Left forelimb (tissue), 1 donor: ENCODE measurements at regions not wholly inside any gene's neighbourhood (a gene's known extent, or its start where the extent isn't known, plus 50 kb on each side); places are given as distances from the start of the nearest gene placed in this dataset.
"Not testable (repeated sequence)": the region's sequence is repeated elsewhere in the genome, so short reads cannot be mapped to it uniquely, and the experiment has no call there.

ENCODE experiments used
- DNase-seq: peaks from one replicate; pipeline ENCODE4 v3.0.0-alpha.2; 2018; ENCODE audit warnings: low spot score

DNA sequence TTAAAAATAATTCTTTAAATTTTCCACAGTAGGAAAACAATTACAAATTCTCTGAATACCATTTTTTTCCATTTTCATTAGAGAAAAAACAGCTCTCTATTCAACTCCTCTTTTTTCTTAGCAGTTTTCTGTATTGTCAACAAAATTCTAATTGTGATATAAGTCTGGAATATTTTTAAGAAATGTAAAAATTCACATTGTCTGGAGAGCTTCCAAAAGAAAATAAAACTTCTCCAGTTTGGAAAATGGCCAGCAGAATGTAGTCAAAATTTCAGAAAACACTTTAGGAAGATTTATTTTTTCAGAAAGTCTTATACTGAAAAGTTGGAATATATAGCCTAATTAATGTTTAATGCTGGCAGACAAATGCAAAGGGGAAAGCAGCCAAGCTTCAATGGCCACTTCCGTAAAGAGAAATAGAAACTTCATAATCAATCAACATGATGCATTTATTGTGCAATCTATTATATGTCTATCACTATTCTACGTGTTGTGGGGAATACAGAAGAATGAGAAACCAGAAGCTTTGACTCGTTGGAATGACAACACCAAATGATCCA lies 733.2 kb upstream of the PKDCC start:
- no peak for DNase-seq

DNA sequence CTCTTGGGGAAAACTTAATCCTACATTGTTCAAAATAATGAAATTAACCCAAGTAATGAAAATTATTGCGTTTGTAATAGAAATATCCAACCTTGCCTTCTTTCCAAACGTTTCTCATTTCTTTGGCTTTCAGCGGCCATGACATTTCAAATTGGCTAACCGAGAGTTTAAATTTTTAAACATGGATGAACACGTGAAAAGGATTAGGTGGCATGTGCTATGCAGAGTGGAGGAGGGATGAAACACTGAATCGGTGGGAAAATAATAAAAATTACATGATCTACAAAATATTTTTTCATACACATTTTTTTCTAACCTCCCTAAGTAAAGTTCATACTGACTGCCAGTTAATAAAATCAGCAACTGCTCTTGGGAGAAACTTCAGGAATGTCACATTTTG lies 728.4 kb upstream of the PKDCC start:
- no peak for DNase-seq

- DNase-seq, result no peak
Measured at GRCh38 chr2:41320491-41320890, 727.3 kb upstream of the PKDCC start.

DNA sequence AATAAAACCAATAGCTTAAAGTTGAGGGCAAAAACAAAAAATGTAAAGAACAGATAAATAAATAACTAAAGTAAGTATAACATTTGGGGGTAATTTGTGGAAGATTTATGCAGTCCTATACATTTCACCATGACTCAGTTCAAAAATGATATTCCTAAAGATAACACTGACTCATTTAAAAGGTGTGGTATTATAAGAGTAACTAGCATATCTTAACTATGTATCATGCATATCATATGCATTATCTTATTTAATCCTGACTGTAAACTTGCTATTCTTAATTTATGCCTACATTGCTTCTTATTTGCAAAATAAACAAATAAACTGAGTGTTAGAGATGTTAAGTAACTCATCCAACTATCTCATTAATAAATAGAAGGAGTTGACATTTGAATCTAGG lies 726.5 kb upstream of the PKDCC start:
- DNase-seq, result no peak

GRCh38 chr2:41326851-41327250 lies 721.0 kb upstream of the PKDCC start:
- DNase-seq, result no peak

DNA sequence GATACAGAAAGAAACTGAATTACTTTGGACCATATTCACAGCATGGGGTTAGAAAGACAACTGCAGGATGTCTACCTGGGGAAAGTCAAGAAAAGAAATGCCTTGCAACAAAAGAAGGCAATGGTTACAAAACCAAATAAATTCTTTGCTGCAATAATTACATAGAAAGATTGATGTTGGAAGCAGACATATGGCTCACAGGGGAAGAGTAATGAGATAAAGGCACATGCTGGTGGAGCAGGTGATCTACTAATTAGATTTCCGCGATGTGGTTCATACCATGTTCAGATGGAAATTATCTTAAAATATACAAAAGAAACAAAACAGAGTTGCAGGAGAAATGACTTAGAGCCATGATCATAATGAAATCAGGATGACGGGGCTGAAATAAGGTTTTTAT lies 718.8 kb upstream of the PKDCC start:
- no peak for DNase-seq

- DNase-seq, result no peak
Measured at GRCh38 chr2:41334159-41334558, 713.7 kb upstream of the PKDCC start.

DNA sequence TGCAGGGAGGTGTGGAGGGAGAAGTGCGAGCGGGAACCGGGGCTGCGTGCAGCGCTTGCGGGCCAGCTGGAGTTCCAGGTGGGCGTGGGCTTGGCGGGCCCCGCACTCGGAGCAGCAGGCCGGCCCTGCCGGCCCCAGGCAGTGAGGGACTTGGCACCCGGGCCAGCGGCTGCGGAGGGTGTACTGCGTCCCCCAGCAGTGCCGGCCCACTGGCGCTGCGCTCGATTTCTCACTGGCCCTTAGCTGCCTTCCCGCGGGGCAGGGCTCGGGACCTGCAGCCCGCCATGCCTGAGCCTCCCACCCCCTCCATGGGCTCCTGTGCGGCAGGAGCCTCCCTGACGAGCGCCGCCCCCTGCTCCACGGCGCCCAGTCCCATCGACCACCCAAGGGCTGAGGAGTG lies 712.2 kb upstream of the PKDCC start:
- DNase-seq, result not testable (repeated sequence)

DNA sequence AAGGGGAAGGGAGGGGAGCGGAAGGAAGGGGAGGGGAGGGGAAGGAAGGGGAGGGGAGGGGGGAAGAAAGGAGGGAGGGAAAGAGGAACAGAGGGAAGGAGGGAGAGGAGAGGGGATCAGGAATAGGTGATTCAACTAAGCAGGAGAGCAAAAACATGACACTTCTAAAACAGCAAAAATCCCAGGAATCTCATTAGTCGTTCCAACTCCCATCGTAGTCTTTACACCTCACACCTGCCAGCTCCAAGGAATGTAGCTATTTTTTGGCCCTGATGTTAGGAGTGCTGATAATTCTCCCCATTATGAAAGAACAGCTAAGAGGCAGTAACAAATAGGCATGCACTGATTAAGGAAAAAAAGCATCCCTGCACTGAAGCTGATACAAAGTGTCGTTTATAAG lies 709.9 kb upstream of the PKDCC start:
- DNase-seq, result no peak

GRCh38 chr2:41344529-41344928 lies 703.3 kb upstream of the PKDCC start:
- no peak for DNase-seq

- DNase-seq, result no peak
Measured at GRCh38 chr2:41353060-41353459, 694.8 kb upstream of the PKDCC start.

GRCh38 chr2:41355794-41356193 lies 692.0 kb upstream of the PKDCC start:
- no peak for DNase-seq

GRCh38 chr2:41364842-41365241 lies 683.0 kb upstream of the PKDCC start:
- DNase-seq, result no peak

- DNase-seq, result no peak
Measured at GRCh38 chr2:41375901-41376300, 671.9 kb upstream of the PKDCC start.

DNA sequence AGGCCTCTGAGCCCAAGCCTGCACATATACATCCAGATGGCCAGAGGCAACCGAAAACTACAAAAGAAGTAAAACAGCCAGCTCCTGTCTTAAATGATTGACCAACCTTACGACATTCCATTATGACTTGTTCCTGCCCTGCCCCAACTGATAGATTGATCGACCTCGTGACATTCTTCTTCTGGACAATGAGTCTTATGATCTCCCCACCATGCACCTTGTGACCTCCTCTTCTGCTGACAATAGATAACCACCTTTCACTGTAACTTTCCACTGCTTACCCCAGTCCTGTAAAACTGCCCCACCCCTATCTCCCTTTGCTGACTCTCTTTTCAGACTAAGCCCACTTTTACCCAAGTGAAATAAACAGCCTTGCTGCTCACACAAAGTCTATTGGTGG lies 670.0 kb upstream of the PKDCC start:
- DNase-seq, result no peak

GRCh38 chr2:41378420-41378819 lies 669.4 kb upstream of the PKDCC start:
- no peak for DNase-seq

GRCh38 chr2:41379496-41380221 lies 668.2 kb upstream of the PKDCC start:
- no peak for DNase-seq

GRCh38 chr2:41381701-41382100 lies 666.1 kb upstream of the PKDCC start:
- no peak for DNase-seq

GRCh38 chr2:41387519-41387918 lies 660.3 kb upstream of the PKDCC start:
- no peak for DNase-seq

DNA sequence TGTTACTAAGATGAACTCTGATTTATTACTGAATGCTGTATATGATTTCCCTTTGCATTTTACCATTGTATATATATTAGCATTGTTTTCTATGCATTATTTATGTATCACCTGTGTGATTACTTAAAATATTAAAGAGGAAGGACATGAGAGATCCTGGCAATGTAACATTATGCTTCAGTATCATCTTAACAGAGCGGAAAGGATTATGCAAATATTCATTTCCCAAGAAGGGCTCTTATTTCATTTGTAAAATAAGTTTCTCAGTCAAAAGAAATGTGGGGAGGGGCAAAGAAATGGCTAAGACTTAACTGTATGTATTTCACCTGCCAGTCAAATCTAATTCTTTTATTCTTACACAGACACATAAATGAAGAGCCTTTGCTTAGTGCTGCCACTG lies 654.2 kb upstream of the PKDCC start:
- no peak for DNase-seq

DNA sequence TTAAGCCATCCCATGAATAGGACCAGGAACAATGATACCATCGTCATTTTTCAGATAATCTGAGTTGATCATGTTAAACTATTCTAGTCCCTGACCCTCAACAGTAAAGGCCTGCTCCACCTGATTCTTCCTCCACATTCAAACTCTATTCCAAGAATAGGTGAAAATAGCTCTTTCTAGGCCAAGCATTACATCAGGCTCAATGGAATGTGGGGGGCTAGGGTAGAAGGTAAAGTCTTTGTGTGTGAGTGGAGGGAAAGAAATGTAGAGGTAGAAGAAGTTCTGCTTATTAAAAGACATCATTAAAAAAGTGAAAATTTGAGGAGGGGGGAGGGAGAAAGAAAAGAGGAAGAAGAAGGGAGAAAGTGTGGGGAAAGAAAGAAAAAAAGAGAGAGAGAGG lies 653.3 kb upstream of the PKDCC start:
- no peak for DNase-seq

GRCh38 chr2:41395692-41396091 lies 652.1 kb upstream of the PKDCC start:
- no peak for DNase-seq

GRCh38 chr2:41399437-41400087 lies 648.3 kb upstream of the PKDCC start:
- no peak for DNase-seq
